Peyer's patch (tissue), 4 donors: ENCODE measurements at regions not wholly inside any gene's neighbourhood (a gene's known extent, or its start where the extent isn't known, plus 50 kb on each side); places are given as distances from the start of the nearest gene placed in this dataset.

ENCODE experiments used
- DNase-seq, 3 donors: peaks; one replicate each; pipeline ENCODE4 v3.0.0-alpha.2; 2017 to 2019
- H3K27ac ChIP-seq, 4 donors: fragments of 200-600 bp; sonication (generic); one replicate each; pipeline ENCODE4 v1.5.1; 2016 to 2019
- H3K27me3 ChIP-seq, 2 donors: fragments of 200-600 bp; sonication (generic); one replicate each; pipeline ENCODE4 v1.5.1; 2019
- H3K36me3 ChIP-seq, 3 donors: fragments of 200-600 bp; sonication (generic); one replicate each; pipeline ENCODE4 v1.5.1; 2016 to 2019
- H3K4me1 ChIP-seq, 4 donors: fragments of 200-600 bp; sonication (generic); one replicate each; pipeline ENCODE4 v1.5.1; 2016 to 2019
- H3K4me3 ChIP-seq, 4 donors: fragments of 200-600 bp; sonication (generic); 1 replicate in 3 of 4; 2 replicates in 1 of 4; pipeline ENCODE4 v1.5.1; 2016 to 2019; ENCODE audit warnings: mild to moderate bottlenecking in 1 of 4
- H3K9me3 ChIP-seq, 4 donors: fragments of 200-600 bp; sonication (generic); one replicate each; pipeline ENCODE4 v1.5.1; 2016 to 2019; ENCODE audit warnings: mild to moderate bottlenecking in 1 of 4
- CTCF ChIP-seq, 6 experiments: fragments of 450-650 bp in 4 of 6; fragments of 200-600 bp in 2 of 6; sonication (generic) in 1 of 6; IDR thresholded peaks; one replicate each; pipeline ENCODE4 v1.5.1; 2017 to 2019; ENCODE audit warnings: antibody characterized with exemption in 6 of 6, mild to moderate bottlenecking in 3 of 6, moderate library complexity in 1 of 6
- POLR2A ChIP-seq, 2 donors: fragments of 450-650 bp; IDR thresholded peaks; one replicate each; pipeline ENCODE4 v1.5.1; 2017; ENCODE audit warnings: antibody characterized with exemption in 2 of 2, mild to moderate bottlenecking in 2 of 2, moderate library complexity in 2 of 2

GRCh38 chr15:72920551-72920950 lies 131.7 kb upstream of the NEO1 start:
- H3K4me1 ChIP-seq: no peaks in the 10 kb centered on the region
- H3K9me3 ChIP-seq: no peaks in the 10 kb centered on the region
- DNase-seq: no peak
- no peaks in the 10 kb centered on the region for H3K27me3 ChIP-seq
- no peaks in the 10 kb centered on the region for H3K36me3 ChIP-seq
- H3K27ac ChIP-seq: no peak overlapping the region
- TF ChIP-seq POLR2A (IDR thresholded peaks at IDR 0.05): no peak
- H3K4me3 ChIP-seq: no peak overlapping the region

- H3K4me3 ChIP-seq: no peak overlapping the region
- no peaks in the 10 kb centered on the region for H3K27me3 ChIP-seq
- H3K9me3 ChIP-seq: no peaks in the 10 kb centered on the region
- no peak overlapping the region for H3K27ac ChIP-seq
- H3K36me3 ChIP-seq: no peaks in the 10 kb centered on the region
- no peak for TF ChIP-seq CTCF (IDR thresholded peaks at IDR 0.05)
- TF ChIP-seq POLR2A (IDR thresholded peaks at IDR 0.05): no peak
- no peaks in the 10 kb centered on the region for H3K4me1 ChIP-seq
- no peak for DNase-seq
Observed at GRCh38 chr15:72919936-72920465, 132.3 kb upstream of the NEO1 start.

GRCh38 chr15:72916897-72917296 lies 133.3 kb upstream of the ADPGK start:
- H3K27me3 ChIP-seq: no peaks in the 10 kb centered on the region
- no peaks in the 10 kb centered on the region for H3K9me3 ChIP-seq
- no peak for DNase-seq
- no peak for TF ChIP-seq POLR2A (IDR thresholded peaks at IDR 0.05)
- no peak for TF ChIP-seq CTCF (IDR thresholded peaks at IDR 0.05)
- H3K4me3 ChIP-seq: no peak overlapping the region
- H3K27ac ChIP-seq: no peak overlapping the region
- H3K36me3 ChIP-seq: no peaks in the 10 kb centered on the region
- H3K4me1 ChIP-seq: no peaks in the 10 kb centered on the region

- Histone ChIP-seq H3K27ac (no peak overlapping the region), H3K27me3 (no peaks in the 10 kb centered on the region), H3K4me3 (no peak overlapping the region), H3K36me3 (no peaks in the 10 kb centered on the region), H3K9me3 (no peaks in the 10 kb centered on the region), H3K4me1 (no peaks in the 10 kb centered on the region)
- TF ChIP-seq POLR2A (IDR thresholded peaks at IDR 0.05): no peak
- no peak for TF ChIP-seq CTCF (IDR thresholded peaks at IDR 0.05)
- DNase-seq: no peak
Observed at GRCh38 chr15:72916378-72916777, 132.8 kb upstream of the ADPGK start.

- no peak for TF ChIP-seq CTCF (IDR thresholded peaks at IDR 0.05)
- no peak for TF ChIP-seq POLR2A (IDR thresholded peaks at IDR 0.05)
- DNase-seq: no peak
- H3K9me3 ChIP-seq: no peaks in the 10 kb centered on the region
- no peaks in the 10 kb centered on the region for H3K4me1 ChIP-seq
- no peak overlapping the region for H3K4me3 ChIP-seq
- no peak overlapping the region for H3K27ac ChIP-seq
- no peaks in the 10 kb centered on the region for H3K36me3 ChIP-seq
- H3K27me3 ChIP-seq: no peaks in the 10 kb centered on the region
Observed at GRCh38 chr15:72915843-72916242, 132.3 kb upstream of the ADPGK start.

- Histone ChIP-seq H3K36me3 (no peaks in the 10 kb centered on the region), H3K4me3 (no peak overlapping the region), H3K27me3 (no peaks in the 10 kb centered on the region), H3K9me3 (no peaks in the 10 kb centered on the region), H3K27ac (no peak overlapping the region), H3K4me1 (no peaks in the 10 kb centered on the region)
- DNase-seq: no peak
- TF ChIP-seq POLR2A (IDR thresholded peaks at IDR 0.05): no peak
Observed at GRCh38 chr15:72912996-72913395, 129.4 kb upstream of the ADPGK start.

- H3K27ac ChIP-seq: no peak overlapping the region
- H3K4me3 ChIP-seq: no peak overlapping the region
- no peaks in the 10 kb centered on the region for H3K27me3 ChIP-seq
- no peak for TF ChIP-seq POLR2A (IDR thresholded peaks at IDR 0.05)
- no peak for TF ChIP-seq CTCF (IDR thresholded peaks at IDR 0.05)
- no peaks in the 10 kb centered on the region for H3K9me3 ChIP-seq
- no peak for DNase-seq
- no peaks in the 10 kb centered on the region for H3K36me3 ChIP-seq
- no peaks in the 10 kb centered on the region for H3K4me1 ChIP-seq
Observed at GRCh38 chr15:72912121-72912520, 128.6 kb upstream of the ADPGK start.
